ENCODE measurements at regions not wholly inside any gene's neighbourhood (a gene's known extent, or its start where the extent isn't known, plus 50 kb on each side); places are given as distances from the start of the nearest gene placed in this dataset.

DNA sequence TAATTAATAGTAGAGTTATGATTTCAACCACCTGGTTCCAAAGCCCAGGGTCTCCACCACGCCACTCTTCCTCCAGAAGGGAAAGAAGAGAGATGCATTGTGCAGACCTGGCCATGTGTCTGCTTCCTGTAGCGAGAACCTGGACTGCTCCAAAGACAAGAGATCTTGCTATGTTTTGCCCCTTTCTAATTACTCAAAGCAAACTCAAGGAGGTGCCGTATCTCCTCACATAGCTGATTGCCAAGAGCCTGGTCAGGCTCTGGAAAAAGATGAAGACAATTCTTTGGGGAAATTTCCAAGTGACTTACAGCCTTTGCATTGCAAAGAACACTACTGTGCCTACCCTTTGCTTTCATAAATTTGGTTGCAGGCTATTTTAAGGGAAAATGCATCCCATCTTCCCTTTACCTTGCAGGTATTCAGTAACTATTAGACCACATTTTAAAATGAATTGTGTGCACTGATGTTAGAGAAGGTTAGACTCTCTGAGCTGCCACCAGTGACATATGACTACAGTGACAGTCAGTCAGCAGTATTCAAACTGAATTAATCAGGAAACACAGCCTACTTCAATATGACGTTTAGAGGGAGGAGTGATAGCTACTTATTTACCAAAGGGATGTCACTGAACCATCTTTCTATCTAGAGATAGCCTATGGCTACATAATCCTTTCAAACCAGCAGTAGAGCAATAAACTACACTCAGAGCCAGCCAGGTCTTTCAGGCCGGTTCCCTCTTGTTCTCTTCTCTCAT is 842.1 kb upstream of the FANCL start:
- no peak for DNase-seq (ENCODE audit: low read depth, low spot score)

DNA sequence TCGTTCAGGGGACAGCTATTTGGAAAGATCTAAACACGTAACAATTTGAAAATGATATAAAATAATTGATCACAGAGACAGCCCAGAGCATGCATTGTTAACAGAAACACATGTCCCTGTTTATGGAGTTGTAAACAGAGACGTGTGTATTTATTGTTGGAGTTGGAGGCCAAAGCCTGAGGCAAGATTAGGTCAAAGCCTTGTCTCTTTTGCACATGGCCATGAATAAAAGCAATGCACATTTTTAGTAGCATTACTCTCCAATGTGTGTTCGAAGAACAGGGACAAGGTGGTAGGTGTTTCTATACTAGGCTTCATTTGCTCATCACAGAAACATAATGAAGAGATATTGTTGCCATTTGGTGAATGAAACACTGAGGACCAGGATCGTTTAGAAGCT is 841.5 kb upstream of the FANCL start:
- DNase-seq (ENCODE audit: low read depth, low spot score), result no peak

DNA sequence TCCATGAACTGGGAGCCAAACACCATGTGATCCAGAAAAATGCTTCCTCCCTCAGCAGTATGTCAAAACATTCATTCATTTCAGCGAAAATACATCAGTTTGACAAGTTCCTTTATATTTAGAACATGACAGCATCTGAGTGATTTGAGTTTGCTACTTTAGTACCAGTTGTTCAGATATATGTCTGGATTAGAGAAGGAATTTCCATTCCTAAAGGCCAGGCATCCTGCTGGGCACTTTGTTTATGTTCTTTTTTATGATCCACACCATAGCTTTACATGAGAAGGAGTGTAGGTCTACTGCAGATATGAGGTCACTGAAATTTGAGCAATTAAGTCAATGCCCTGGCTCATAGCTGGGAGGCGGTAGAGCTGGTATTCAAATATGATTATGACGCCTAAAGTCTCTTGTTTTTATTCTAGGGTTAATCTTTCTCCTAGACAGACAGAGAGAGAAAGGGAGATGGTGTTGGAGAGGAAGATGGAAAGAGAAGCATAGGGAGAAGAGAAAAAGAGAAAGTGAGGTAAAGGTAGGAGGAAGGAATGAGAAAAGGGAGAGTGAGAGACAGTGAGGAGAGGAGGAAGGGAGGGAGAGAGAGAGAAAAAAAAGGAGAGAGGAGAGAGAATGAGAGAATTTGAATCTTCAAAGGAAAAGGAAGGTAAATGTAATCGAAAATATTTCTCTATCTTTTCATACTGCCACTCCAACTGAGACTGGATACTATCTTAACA is 839.5 kb upstream of the FANCL start:
- no peak for DNase-seq (ENCODE audit: low read depth, low spot score)

DNA sequence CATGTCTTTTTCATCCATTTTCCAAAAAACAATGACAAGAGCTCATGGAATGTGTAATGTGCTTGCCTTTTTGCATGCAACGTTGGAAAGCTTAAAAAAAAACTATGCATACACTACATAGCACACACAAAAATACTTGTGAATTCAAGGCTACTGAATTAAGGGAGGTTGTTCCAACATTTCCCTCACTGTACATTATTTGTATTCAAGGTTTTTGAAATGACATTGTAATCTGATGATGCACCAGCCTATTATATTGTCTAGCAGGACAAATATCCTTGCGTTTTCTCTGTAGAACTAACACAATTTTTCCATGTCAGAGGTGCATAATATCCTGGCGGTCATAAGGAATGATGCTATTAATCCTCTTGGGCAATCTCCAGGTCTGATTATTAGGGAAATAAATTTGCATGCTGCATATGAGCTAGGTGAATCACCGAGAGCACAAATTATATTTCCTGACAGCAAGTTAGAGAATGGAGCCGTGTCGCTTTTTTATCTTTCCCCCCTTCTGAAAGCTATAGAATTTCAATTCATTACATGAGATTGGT is 836.9 kb upstream of the FANCL start:
- no peak for DNase-seq (ENCODE audit: low read depth, low spot score)

DNA sequence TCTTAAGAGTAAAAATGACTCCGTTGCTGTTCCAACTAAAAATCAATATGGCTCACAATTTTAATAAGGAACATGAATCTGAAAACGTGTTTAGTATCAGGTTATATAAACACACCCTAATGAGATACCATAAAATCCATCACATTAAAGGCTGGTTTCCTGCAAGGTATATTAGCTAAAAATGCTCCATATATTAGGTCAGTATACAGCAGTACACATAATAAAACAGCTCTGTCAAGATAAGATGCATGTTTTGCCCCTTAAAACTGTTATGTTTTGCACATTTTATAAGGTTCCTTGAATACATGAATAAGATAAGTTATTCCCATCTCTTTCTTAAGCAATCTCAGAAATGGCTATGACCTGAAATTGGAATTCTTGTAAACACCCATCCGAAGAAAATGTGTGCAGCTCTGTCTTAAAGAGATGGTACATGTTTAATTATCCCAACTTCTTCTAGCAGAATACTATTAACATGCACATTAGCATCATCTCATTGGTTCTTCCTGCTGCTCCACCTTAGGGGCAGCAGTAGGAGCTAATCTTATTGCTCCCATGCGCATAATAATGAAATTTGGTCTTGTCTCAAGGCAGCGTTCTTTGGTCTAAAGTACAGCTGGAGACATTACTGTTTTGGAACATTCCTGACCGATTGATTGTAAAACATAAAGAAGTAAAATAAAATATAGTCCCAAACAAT is 836.1 kb upstream of the FANCL start:
- DNase-seq (ENCODE audit: low read depth, low spot score), result no peak

DNA sequence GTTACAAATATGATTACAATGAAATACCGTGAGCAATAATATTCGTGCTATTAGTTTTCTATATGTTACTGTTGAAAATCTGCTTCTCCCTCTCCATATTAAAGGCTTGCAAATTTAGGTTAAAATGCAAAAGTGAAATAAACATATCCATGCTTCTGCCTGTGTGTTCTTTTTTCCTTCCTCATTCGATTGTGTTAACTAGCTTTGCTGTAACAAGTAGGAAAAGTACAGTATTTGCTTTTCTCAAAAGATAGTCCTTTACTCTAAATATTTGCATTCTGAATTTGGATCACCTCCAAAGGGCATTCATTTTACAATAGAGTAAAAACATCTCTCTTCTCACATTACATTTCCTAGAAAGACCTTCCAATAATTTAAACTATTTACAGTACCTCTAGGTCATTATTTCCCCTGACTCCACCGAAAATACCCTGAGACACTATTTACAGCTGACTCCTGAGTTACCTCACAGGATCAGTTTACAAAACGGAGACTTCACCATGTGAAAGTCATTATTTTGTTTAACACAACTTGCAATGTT is 835.0 kb upstream of the FANCL start:
- no peak for DNase-seq (ENCODE audit: low read depth, low spot score)

DNA sequence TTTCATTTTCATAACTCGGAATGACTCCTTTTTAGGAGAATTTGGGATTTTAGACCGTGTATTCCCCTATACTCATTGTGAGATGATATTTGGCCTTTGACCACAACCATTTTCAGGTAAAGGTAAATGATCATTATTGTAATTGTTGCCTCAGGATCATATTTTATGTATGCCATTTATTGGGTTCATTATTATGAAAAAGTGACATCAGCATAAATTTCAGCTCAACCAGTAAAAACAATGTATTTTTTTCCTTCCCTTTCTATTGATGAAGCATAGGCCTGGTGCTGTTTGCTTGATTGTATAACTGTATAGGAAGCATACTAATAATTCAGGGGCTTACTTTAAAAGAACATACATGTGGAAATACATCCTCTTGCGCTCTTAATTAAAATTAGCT is 832.9 kb upstream of the FANCL start:
- DNase-seq (ENCODE audit: low read depth, low spot score), result no peak

DNA sequence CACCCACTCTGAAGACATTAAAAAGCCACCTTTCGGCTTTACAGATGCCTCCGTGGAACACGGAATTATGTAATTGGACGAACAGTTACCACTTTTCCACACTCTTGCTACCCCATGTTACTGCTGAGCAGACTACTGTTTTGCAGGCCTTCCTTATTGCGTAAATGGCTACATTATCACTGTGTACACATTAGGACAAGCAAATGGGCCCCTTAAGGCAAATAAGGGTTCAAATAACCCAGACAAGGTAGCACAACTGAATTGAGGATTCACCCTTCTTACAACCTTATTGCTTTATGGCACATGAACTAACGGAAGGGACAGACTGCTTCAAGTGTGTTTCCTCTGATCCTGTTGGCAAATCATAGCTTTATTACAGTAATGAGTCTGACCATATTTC is 832.2 kb upstream of the FANCL start:
- no peak for DNase-seq (ENCODE audit: low read depth, low spot score)

DNA sequence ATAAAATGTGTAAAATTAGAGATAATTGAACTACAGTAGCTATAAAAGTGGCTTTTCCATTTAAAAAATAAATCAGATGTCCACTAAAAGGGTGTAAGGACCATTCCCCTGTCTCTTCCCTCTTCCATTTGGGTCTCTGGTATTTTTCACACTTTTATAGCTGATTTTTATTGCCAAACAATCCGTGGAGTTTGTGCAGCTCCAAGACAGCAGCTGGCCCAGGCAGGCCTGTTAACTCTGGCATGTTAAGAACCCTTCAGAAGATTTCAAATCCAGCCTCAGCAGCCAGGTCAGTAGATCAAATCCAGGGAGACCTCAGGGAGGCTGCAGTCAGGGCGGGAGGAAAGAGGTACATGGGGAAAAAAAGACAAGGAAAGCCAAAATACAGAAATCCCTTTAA is 827.1 kb upstream of the FANCL start:
- no peak for DNase-seq (ENCODE audit: low read depth, low spot score)

DNA sequence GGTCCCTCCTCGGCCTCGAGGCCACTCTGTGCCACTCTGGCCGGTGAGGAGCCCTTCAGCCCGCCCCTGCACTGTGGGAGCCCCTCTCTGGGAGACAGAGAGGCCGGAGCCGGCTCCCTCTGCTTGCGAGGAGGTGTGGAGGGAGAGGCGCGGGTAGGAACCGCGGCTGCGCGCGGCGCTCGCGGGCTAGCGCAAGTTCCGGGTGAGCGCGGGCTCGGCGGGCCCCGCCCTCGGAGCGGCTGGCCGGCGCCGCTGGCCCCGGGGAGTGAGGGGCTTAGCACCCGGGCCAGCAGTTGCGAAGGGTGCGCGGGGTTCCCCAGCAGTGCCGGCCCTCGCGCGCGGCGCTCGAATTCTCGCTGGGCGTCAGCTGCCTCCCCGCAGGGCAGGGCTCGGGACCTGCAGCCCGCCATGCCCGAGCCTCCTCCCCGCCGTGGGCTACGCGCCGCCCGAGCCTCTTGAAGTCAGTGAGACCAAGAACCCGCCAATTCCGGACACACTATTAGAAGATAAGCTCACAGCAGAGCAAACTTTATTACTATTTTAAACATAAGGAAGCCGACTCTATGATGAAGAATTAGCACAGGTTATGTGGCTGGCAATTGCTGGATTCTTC is 825.8 kb upstream of the FANCL start:
- DNase-seq (ENCODE audit: low read depth, low spot score), result no peak

DNA sequence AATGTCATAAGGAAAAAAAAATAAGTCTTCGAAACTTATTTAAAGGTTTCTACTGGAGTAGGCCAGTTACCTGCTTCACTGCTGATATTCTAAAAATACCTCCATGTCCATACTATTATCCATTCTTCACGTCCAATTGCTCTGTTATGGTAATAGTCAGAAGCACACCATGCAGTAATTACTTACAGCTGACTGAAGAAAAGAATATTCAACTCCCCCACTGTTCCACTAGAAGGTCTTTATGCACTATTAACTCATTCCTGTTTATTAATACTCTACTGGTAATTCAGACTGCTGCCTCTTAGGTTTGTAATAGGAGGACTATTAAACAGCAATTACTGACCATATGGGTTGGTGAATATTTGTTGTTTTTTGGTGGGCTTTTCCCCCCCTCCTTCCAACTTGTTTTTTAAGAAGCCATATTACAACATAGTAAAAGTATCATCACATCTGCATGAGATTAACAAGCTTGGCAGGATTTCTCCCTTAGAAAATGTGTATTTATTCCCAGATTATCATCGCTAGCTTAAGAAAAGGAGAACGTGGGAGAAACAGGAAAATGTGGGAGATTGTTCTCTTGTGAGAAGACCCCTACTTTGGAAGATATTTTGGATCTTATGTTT is 806.4 kb upstream of the FANCL start:
- DNase-seq (ENCODE audit: low read depth, low spot score), result no peak

DNA sequence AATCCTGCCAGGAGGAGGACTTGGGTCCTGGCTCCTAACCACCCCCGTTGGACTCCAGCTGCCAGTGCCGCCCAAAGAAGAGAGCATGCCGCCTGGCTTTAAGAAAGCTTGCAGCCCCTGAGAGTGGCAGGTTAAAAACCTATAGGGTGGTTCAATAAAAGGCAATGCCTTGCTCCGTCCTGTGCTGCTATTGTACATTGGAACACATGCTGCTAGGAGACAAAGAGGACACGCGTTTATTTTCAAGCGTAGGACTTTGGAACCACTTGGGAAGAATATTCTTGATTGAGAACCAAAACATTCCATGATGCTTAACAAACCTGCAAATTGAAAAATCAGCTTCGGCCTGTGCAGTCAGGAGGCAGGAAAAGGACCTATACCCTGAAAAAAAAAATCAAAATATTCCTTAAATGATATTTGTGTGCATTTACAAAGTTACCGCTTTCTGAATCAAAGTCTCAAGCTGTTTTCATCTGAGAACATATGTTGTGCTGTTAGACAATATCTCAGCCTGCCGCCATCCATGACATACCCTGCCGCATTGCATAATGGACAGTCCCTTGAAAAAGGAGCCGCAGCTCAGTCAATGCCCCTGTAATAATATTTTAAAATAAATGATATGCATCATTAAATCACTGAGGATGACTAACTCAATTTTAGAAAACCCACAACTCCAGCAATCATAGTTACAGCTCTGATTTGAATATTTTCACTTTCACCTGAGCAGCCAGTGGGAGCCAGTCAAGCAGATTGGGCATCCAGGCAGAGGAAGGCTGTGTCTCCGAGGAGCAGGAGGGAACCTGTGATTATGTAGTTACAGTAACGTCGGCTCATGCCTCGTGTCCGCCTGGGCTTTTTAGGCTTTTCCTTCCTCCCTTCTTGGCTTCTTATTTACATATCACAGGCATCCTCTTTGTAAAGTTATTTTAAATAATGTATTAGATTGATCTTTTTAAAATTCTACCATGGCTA is 805.6 kb upstream of the FANCL start:
- DNase-seq (ENCODE audit: low read depth, low spot score), result no peak

DNA sequence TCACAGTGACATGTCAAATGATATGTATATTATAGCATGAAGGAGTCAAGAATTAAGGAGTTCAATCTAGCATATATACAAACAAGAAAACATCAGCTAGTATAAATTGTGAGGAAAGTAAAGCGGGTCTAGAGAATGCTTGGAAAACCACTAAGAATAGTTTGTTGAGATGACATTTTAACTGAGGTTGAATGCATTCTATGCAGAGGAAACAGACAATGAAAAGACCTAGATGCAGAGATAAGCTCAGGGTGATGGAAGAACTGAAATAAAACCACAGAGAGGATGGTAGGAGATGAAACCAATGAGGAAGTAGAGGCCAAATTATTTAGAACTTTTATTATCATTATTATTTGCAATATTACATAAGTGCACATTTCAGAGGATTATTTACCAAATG is 803.6 kb upstream of the FANCL start:
- no peak for DNase-seq (ENCODE audit: low read depth, low spot score)

DNA sequence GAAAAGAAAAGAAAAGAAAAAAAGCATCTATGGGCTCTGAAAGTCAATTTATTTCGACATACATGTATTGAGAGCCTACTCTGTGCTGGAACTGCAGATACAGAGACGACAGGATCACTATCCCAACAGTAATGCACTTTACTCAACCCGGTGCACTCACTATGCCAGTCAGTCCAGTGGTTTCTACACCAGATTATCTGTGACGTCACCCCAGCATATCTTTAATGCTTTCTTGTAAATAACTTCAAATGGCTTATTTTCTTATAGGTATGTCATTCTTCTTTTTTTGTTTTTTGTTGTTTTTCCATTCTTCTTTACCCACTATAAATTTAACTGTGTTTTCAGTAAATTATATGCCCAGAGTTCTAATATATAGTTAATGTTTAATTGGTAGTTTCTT is 800.0 kb upstream of the FANCL start:
- DNase-seq (ENCODE audit: low read depth, low spot score), result no peak

DNA sequence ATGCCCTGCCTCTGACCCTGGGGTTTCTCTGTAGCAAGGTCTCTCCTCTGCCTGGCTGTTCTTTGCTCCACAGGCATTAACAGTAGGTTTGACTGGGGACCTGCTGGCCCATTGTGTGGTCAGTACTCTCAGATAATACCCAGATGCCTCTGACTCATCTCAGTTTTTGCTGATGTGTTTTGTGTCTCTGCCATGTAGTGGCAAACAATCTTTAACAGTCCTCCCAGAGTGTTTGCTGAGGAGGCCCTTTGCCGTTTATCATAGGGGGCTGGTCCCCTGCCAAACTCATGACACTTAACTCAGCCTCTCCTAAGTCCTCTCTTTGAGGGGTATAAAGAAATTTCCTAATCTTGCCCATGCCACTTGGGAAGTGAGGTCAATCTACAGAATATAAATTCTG is 793.7 kb upstream of the FANCL start:
- DNase-seq (ENCODE audit: low read depth, low spot score), result no peak

DNA sequence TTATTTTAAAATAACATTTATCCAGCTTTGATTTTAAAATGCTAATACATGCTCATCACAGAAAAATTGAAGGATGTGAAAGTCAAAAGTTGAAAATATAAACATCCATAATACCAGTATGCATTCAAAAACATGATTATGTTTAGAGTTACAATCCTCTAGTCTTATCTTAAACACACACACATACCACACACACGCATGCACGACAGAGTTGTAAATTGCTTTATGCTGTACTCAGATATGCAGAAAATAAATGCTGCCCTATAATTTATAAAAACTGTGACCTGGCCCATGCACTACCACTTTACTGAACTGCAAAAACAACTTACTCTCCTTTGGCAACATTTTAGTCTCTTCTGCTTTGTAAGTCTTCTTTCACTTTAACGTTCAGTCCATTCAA is 793.0 kb upstream of the FANCL start:
- no peak for DNase-seq (ENCODE audit: low read depth, low spot score)

DNA sequence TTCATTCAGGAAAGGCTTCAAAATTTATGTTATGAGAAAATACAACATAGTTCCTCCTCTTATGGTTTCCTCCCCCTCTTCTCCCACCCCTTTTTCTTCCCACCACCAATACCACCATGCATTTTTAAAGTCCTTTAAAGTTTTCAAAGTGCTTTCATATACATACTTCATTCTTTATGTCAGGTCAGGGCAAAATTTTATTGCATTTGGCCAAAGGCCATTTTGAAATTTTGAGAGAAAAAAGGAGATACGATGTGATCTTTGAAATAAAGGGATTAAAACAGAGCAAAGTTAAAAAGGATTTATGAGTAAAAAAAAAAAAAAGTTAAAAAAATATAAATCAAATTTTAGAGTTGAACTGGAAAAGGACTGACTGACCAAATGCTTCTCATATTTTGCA is 792.5 kb upstream of the FANCL start:
- no peak for DNase-seq (ENCODE audit: low read depth, low spot score)

DNA sequence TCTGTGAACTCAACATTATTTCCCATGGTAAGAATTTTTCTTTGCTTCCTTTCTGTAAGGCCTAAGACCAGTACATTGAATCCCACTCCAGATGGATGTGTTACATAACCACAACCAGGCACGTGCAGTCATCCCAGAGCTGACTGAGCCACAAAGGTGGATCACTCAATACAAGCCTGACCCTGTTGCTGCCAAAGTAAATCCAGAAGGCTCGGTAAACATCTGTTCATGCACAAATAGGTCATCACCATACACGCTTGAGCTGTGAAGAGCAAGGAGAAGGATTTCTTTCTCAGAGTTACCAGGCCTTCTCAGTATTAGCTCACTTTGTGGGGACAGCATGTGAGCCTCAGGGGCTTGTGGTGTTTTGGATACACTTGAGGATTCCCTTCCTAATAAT is 791.4 kb upstream of the FANCL start:
- no peak for DNase-seq (ENCODE audit: low read depth, low spot score)

DNA sequence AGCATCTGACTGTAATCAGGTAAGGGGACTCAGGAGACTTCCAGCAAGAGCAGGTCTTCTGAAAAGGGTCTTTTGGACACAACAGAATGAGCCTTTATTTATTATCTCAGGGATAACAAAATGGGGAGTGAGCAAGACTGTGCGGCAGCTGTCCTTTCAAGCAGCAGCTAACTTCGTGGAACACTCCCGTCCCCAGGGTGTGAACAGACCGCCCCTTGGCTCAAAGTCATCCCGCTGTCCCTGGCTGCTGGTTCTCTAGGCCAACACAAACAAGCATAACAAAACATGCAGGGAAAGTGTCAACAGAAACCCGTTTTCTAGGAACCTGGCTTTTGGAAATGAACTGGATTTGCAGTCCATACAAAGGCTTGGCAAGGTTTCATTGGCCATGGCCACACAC is 787.9 kb upstream of the FANCL start:
- no peak for DNase-seq (ENCODE audit: low read depth, low spot score)

DNA sequence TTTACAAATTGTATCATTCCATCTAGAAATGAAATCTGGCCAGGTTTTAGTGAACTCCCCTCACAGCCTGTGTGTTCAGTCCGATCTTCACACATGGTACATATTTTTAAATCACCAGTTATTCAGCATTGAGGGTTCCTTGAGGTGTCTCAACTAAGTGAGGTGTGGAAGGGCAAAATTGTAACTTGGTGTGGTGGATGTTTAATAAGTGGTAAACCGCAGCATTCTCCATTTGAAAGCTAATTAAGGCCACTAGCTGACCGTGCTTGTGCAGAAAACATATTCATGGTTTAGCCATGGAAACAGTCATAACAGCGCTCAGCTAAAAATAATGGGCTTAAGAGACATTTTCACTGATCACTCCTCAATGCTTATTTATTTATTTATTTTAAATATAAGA is 786.2 kb upstream of the FANCL start:
- DNase-seq (ENCODE audit: low read depth, low spot score), result no peak
